NT2/D1 (cell line): ENCODE measurements at regions not wholly inside any gene's neighbourhood (a gene's known extent, or its start where the extent isn't known, plus 50 kb on each side); places are given as distances from the start of the nearest gene placed in this dataset.

Source experiments
- YY1 ChIP-seq: IDR thresholded peaks from 2 replicates; pipeline ENCODE4 v1.6.1; 2011; ENCODE audit not compliant: insufficient read length, insufficient read depth
- ZNF274 ChIP-seq: IDR thresholded peaks from 2 replicates; pipeline ENCODE4 v1.6.1; 2011; ENCODE audit warnings: mild to moderate bottlenecking, low read depth, low read length

DNA sequence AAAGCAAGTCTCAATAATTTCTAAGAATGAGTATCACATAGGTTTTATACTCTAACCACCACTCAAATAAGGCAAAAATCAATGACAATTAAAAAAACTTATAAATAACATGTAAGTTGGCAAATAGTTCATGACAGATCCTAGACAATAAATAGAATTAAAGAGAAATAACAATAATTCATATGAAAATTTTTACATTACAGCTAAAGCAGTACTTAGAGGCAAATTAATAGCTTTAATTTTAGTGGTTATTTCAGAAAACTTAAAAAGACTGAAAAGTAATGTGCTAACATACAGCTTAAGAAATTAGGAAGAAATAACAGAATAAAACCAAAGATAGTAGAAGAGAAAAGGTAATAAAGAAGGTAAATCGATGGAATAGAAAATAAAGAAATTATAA lies 179.9 kb upstream of the SPAG17 start:
- TF ChIP-seq ZNF274, result no peak
- TF ChIP-seq YY1, result no peak
